GM18517 (cell line): ENCODE measurements at regions not wholly inside any gene's neighbourhood (a gene's known extent, or its start where the extent isn't known, plus 50 kb on each side); places are given as distances from the start of the nearest gene placed in this dataset.
"Not testable (repeated sequence)": the region's sequence is repeated elsewhere in the genome, so short reads cannot be mapped to it uniquely, and the experiment has no call there.

Experiments used
- ATAC-seq: cut with Tn5 transposase; IDR thresholded peaks from one replicate; pipeline ENCODE4 v1.9.1; 2021; ENCODE audit warnings: mild to moderate bottlenecking, moderate library complexity; ENCODE audit not compliant: unreplicated experiment

DNA sequence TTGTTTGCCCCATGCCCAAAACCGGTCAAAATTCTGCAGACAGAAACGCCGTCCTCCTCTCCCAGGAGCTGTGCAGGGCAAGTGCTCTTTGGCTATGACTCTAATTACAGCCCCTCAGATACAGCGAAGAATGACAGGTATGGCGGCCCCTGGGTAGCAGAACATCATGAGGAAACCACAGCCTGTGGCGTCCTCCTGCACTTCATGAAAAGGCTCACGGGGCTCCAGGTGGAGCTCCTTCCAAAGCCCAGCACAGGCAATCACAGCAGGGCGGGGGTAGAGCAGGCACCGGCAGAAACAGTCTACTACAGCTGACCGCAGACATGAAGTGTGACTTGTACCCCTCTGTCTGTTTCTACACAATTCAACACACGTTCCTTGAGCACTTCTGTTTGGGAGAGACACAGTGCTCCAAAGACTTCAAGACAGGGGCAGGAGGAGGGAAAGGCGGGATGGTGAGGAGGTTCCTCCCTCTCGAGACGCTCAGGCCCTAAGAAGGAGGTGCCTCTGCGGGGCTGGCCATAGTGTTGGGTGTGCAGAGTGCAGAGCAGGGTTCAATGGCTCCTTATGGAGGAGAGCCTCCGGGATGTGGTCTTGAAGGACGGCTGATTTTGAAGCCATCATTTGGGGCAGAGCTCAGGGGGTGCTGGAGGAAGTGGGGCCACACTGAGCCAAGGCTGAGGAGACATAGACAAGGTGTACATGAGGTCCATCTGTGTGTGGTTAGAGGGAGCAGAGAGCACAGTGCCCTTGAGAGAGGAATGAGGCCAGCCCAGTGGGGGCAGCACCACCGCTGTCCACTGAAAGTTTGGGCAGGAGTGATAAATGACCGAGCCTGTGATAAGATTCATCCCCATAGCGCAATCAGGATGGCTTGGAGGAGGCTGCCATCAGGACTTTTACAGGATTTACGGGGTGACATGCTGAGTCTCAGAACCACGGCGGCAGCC lies 468.3 kb downstream of the EIPR1 start:
- no peak for ATAC-seq

DNA sequence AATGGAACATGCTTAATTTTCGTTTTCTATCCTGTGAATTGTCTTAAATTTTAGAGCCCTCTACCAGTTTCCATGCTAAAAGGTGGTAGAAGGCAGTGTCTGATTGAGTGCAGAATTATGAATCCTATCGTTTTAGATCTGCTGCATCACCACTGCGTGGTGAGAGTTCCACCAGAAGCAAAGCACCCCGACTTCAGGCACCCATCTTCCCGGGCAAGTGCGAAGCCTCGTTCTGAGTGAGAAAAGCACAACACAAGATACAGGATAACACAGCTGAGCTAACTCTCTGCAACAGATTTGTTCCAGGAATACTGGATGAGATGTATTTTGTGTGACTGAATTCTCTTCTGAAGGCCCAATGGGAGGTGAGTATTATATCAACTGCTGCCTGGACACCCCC lies 471.5 kb downstream of the EIPR1 start:
- ATAC-seq, result no peak

DNA sequence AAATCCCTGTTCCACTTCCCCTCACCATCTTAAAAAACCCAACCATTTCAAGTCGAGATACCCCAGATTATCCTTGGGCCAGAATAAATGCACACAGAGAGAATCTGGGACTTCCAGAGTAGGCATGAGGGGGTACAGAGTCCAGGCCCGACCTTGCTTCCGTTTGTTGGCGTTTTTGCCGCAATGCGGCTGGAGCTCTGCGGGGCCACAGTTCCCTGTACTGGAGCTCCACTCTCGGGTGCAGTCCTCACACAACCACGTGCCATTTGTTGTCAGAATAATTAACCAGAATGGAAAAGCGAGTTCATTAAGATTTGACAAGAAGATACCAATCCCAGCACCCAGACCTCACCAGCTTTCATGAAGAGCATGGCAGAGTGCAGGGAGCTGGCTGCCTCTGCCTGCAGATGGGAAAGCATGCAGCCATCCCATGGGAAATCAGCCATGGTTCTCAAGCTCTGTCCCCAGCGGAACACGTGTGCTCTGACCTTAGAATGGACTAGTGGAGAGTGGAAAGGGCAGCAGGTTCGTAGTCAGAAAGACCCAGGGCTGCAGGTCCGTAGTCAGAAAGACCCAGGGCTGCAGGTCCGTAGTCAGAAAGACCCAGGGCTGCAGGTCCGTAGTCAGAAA lies 472.8 kb downstream of the EIPR1 start:
- no peak for ATAC-seq

DNA sequence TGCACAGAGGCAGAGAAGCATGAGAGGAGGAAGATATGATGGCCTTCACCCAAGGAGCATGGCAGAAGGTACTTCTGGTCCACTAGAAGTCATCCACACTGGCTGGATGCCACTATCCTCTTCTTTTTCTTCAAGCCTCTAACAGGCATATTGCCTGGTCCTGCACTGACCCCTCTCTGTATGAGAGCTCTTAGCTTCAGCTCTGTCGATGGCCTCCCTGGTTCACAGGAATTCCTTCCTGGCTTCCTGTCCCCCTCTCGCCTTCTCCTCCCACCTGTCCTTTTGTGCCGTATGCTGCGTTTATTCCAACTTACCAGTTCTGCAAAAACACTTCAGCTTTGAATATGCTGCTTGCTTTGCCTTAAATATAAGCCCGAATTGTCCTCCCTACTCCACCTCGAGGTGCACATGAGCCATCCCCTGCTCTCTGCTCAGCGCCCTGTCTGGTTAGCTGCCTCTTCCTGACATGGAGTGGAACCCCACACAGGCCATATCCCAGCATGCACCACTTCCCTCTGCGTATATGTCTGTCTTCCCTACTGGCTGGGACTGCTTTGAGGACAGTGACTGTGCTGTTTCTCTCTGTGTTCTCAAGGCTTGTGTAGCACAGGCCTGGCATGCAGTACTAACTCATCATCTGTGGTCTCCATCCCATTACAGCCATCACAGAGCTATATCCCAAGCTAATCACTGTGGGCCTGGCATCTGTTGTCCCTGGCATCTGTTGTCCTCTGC lies 474.9 kb downstream of the EIPR1 start:
- no peak for ATAC-seq

DNA sequence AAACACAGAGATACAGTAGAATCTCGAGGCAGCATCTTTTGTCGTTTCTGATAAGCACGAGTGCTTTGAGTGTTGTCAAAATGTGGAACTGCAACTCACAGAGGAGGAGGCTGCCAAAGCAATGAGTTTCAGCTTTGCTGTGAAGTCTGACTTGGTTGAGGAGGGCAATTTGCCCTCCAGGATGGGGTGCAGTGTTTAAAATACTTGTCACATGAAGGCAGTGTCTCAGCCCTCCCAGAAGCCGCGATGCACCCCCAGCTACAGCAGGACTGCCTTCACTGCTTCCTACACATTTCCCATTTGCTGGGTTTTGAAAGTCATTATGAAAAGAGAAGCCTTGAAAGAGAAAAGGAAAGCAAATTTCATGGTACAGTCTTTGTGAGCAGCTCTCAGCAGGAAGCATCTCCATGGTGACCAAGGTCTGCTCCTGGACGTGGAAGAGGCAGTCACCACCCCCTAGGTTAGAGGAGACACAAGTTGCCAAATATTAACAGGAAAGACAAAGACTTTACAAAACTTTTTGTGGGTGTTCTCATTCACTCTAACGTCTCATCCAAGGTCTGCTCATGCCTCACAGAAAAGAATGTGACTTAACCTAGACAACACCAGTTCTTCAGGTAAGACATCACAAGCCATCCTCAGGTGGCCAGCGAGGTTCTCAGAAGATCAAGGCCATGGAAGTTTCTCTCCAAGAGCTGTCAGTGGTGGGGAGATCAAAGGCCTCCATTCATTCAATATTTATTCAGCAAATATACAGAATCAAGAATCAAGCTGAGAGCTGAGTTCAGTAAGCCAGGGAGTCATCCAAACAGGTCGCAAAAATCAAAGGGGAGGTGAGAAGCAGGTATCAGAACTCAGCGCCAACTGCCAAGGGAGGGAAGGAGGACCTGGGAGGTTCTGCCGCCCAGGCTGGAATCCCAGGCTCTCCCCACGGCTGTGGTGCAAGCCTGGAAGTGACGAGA lies 476.0 kb downstream of the EIPR1 start:
- ATAC-seq, result peak; percentile 90

DNA sequence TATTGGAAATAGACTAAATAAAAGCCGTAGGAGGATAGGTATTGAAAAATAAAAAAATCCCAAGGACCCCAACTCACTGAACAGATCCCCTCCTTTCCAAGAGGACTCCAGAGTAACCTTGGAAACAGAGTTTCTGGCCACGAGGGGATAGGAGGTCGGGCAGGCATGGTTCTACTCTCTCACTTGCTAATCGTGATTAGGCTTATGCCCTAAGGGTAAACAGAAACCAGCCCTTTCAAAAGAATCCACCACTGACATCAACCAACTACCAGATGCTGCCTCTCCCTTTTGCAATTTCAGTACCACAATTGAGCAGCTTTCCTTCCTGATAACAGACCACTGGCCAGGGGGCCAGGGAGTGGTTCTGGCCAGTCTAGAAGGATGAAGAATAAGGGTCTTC lies 477.8 kb downstream of the EIPR1 start:
- no peak for ATAC-seq

DNA sequence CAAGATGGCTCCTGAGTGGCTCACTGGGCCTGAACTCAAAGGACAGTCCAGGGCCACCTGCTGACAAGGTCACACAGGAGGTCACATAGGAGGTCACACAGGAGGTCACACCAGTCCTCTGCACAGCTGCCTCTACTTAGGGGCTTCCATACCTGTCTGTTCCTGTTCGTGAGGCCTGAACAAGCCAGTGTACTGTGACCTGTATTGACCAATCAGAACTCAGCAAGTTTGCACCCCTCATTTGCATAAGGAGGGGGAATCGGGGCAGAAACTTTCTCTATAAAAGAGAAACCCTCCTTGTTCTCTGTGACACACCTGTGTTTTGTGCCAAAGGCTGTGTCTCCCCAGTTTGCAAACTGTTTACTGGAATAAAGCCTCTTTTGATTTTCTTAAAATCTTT lies 478.9 kb downstream of the EIPR1 start:
- no peak for ATAC-seq

DNA sequence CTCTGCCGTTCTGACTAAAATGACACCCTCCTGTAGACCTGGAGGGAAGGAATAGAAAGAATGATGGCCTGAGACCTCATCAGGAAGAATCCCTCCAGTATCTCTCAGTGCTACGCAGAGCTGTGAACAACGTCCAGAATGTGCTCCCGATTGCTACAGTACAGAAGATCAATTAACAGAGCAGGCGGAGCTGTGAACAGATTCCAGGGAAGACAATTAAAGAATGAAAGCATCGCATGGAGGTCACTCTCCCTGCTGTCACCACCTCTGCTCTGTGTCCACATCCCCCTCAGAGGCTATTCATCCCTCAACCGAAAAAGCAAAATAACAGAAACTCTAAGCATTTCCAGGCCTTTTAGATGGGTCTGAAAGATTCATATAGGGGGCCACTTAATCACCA lies 481.0 kb downstream of the EIPR1 start:
- ATAC-seq, result no peak

DNA sequence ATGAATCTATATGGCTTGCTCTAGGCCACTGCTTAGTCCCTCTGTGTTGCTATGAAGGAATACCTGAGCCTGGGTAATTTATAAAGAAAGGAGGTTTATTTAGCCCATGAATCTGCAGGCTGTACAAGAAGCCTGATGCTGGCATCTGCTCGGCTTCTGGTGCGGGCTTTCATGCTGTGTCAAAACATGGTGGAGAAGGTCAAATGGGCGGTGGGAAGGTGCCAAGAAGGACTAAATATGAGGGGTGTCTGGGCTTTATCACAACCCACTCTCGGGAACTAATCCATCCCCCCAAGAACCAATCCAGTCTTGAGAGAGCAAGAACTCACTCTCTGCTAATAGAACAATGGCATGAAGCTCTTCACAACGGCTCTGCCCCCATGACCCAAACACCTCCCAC lies 481.6 kb downstream of the EIPR1 start:
- ATAC-seq, result no peak

DNA sequence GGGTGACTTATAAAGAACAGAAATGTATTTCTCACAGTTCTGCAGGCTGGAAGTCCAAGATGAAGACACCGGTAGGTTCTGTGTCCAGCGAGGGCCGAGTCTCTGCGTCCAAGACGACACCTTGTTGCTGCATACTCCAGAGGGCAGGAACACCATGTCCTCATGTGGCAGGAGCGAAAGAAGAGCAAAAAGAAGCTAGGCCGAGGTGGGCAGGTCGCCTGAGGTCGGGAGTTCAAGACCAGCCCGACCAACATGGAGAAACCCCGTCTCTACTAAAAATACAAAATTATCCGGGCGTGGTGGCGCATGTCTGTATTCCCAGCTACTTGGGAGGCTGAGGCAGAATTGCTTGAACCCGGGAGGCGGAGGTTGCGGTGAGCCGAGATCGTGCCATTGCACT lies 483.6 kb downstream of the EIPR1 start:
- not testable (repeated sequence) for ATAC-seq

DNA sequence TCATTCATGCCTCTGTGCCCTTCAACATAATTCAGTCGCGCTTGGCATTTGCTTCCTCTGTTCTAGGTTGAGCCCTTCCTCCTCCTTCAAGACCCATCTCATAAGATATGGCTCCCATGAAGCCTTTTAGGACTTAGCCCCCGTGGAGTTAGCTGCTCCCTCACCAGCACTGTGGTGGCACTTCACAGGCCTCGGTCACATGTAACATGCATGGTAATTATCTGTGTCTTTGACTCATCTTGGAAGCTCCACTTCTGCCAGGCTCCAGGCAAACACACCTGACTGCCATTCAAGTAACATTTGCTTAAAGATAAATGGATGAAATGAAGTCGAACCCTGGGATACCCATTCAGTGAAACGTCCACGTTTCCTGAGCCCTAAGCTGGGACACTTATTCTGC lies 484.7 kb downstream of the EIPR1 start:
- no peak for ATAC-seq

DNA sequence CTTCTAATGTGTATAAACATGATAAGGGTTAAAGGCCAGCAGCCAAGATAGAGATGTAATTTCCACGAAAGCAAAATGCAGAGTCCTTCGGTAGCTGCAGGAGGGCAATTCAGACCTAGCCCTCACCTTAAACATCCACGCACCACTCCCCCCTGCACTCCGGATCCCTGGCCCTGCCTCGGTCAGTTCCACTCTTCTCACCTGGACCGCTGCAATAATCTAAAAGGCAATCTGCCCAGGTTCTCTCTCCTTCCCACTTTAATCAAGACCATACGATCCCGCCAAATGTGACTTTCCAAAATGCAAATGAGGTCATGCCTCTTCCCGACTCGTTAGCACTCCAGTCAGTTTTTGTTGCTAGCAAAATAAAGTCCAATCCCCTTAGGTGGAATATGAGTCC lies 485.2 kb downstream of the EIPR1 start:
- no peak for ATAC-seq

DNA sequence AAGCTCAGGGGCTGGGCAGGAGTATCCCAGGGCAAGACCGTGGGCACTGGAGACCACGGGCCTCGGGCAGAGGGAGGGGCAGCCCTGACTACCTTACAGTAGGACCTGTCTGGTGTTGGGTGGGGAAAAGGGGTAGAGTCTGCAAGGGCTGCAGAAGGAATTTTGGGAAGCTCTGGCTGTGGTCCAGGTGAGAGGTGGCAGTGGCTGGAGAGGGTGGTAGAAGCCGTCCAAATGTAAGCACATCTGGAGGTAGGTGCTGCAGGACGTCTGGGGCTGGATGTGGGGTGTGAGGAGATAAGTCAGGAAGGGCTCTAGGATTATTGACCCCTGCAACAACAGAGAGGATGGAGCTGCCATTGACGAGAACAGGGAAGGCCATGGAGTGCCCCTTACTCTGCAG lies 486.7 kb downstream of the EIPR1 start:
- no peak for ATAC-seq

DNA sequence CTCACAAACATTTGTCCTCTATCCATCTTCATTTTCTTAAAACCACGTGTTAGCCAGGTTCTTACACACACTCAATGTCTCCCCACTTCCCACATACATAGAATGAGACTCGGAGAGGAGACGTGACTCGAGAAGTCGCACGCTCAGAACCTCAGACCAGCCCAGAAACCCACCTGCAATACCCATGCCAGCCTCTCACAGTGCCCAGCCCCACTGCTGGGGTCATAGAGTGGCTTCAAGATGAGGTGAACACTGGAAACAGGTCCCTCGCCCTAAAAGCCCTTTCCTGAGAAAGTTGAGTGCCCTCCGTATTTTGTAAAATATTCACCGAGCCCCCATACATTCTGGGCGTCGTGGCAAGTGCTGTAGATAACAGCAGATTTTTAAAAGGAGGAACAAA lies 487.4 kb downstream of the EIPR1 start:
- no peak for ATAC-seq

DNA sequence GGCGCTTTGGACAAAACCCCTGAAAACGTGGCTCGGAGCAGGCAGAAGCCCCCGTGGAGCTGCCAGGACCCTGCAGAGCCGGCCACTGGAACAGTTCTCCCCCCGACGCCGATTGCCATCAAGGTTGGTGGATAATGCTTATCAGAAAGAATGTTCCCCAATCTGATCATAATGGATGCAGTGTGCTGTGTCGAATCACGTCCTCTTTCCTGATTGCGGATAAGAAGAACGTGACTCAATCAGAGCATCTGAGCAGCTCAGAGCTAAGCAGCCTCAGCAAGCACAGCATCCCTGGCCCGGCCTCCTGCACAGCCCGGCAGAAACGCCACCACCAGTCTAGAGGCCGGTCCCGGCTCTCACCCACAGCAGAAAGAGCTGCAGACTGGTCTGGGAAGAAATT lies 488.0 kb downstream of the EIPR1 start:
- ATAC-seq, result no peak

DNA sequence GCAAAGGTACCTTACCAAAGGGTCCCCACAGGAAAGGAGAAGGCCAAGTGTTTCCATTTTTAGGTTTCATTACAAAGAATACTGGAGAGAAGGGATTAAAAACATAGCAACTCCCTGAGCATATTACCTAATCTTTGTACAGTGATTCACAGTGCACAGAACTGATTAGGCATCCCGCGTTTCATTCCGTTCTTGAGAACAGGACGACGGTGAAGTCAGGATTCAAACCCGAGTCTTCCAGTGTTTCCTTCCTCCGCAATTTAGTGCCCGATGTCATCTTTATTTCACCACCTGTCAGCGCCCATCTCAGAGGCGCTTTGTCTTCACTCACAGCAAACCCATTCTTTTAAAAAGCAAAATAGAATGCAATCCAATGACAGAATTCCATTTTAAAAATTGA lies 488.5 kb downstream of the EIPR1 start:
- no peak for ATAC-seq

DNA sequence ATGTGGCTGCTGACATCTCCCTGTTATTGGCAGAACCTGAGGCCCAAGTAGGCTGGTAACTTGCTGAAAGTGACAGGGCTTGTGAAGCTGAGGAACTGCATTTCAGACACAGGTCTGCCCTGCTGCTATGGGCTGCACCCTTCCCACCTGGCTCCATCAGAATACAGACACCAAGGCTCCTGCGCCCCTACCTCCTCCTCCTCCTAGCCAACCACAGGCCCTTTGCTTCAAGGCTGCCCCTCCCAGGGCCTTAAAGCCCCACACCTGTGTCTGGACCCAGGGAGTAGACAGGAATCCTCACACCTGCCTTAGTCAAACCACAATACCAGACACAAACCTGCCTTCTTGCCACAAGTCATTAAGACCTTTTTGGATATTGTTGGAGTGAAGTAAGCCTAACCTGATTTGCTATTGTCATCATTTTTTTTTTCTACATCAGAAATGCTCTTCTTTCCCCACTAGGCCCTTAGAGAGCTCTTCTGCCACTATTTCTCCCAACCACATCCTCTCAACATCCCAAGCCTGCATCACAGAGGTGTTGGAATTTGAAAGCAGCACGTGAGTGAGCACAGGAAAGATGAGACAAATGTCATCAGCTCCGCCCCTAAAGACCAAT lies 489.7 kb downstream of the EIPR1 start:
- ATAC-seq, result no peak

DNA sequence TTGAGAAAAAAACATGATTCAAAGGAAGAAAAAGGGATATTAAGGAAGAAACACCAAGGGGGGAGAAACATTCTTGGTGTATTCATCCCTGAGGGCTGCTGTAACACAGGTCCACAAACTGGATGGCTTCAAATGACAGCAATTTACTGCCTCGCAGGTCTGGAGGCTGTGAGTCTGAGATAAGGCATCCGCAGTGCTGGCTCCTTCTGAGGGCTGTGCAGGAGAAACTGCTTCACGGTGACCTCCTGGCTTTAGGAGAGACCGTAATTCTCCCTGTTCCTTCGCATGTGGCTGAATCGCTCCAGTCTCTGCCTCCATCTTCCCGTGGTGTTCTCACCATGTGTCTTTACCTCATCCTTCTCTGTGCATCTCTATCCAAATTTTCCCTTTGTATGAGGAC lies 490.7 kb downstream of the EIPR1 start:
- no peak for ATAC-seq

DNA sequence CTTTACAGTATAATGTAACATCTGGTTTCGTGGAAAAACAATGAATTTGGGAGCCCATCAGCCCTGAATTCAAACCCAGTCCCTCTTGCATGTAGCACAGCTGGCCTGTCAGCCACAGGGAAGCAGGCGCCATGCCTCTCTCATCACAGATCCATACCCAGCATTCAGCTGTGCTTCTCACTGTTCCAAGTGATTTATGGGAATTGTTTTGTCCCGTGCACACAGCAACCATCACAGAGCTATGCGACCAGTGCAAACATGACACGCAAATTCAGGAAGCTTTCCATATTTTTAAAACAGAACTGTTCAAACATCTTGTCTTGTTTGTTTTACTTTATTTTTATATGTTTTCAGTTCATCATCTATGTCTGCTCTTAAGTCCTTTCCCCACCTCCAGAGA lies 496.1 kb downstream of the EIPR1 start:
- ATAC-seq, result no peak

DNA sequence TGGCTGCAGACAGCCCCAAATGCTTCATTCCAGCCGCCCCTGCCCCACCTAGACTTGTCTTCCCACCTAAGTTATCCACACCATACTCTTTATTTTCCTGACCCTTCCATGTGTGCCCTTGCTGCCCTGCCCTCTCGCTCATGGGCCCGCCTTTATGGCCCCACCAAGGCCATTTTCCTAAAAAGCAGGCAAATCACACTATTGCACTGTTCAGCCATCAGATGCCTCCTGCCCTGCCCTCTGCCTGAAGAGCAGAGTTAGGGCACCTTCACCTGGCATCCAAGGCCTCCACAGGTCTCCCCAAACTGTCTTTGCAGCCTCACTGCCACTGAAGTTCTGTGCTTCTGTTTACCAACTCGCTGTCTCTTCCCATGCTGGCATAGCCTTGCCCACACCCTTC lies 496.7 kb downstream of the EIPR1 start:
- no peak for ATAC-seq
